GM21515 (cell line): ENCODE measurements at regions not wholly inside any gene's neighbourhood (a gene's known extent, or its start where the extent isn't known, plus 50 kb on each side); places are given as distances from the start of the nearest gene placed in this dataset.

Source experiments
- ATAC-seq: cut with Tn5 transposase; IDR thresholded peaks from one replicate; pipeline ENCODE4 v1.9.1; 2021; ENCODE audit not compliant: unreplicated experiment

GRCh38 chr5:166293892-166294291 is 1997.6 kb upstream of the WWC1 start:
- ATAC-seq: no peak

- no peak for ATAC-seq
Measured at GRCh38 chr5:166302166-166302565, 1989.3 kb upstream of the WWC1 start.

DNA sequence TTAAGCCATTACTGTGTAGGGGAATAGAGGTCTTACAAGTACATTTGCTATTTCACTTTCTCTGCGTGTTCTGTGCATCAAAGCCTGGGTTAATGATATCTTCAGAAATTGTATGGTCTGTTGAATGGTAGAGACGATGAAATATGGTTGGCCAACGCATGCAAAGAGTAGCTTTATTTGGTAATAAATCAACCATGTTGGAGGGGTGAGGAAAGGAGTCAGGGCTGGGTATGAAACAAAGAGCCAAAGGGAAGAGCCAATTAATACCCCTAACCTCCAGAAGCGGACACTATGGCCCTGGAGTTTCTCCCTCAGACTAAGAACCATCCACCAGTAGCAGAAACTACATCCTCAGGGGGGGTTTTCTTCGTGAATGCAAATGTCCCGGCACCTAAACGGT is 1974.0 kb upstream of the WWC1 start:
- ATAC-seq: no peak

GRCh38 chr5:166320920-166321480 is 1970.4 kb upstream of the WWC1 start:
- no peak for ATAC-seq

GRCh38 chr5:166324372-166324771 is 1967.1 kb upstream of the WWC1 start:
- ATAC-seq: no peak

DNA sequence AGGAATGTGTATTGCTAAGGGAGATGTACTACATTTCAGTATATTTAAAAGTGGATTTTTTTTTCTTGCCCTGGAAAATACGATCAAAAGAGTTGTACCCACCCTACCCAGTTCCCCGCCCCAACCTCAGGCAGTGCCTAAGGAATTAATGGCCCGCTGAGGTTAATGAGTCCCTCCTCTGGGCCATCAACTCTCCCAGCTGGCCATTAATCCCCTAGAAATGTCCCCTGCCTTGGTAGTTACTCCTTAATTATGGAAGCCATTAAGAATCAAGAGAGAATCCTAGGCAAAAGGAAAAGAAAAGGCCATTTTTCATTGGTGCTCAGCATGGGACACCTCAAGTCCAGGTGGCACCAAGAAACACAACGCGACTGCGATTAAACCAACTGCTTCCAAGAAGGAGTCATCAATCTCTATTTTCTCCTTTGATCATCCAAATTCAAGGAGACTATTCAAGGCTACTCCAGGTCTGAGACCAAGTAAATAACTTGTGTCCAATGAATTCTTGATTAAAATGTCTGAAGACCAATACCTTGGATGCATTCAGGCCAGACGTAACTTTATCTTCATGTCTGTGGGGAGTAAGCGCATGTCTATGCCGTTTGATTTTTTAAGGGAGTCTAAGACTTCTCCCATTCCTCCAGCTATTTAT is 1962.2 kb upstream of the WWC1 start:
- no peak for ATAC-seq

GRCh38 chr5:166330036-166330435 is 1961.4 kb upstream of the WWC1 start:
- no peak for ATAC-seq

- no peak for ATAC-seq
Measured at GRCh38 chr5:166331521-166331920, 1959.9 kb upstream of the WWC1 start.

GRCh38 chr5:166338801-166339200 is 1952.6 kb upstream of the WWC1 start:
- ATAC-seq: no peak

DNA sequence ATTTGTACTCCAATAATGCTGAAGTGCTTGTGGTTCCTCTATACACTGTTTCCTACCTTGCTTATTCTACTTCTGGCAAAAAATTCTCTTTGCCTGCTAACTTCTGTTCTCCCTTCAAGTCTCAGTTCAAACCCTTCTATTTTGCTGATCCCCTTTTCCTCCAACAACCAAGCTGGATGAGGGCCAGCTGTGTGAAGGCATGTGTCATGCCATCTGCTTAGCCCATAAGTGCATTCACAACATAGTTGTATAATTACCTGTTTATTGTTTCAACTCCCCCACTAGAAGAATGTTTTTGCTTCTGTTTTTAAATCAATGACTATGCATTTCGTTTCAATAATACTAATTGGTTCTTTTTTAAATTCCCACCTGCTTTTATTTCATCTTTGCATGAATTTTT is 1951.4 kb upstream of the WWC1 start:
- no peak for ATAC-seq

DNA sequence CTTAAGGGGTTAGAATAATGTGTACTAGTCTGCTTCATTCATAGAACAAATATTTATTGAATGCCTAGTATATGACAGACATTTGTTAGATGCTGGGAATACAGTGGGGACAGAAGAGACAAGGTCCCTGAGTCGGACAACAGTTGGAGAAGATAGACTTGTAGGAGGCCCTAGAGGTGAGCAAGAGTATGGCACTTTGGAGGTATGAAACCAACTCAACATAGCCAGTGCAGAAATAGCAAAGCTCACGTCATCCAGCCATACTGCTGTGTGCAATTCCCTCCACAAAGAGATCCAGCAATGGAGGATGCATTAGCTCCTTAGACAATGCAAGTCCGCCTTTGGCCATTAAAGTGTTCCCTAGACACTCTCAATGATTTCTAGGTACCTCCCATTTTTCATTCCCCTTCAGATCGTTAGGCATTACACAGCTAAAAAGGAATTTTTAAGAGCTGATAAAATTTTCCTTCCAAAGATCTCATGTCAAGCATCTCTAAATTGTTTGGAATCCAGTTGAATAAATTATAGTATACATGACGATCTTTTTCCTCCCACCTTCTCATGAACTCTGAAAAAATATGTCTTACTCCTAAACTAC is 1949.6 kb upstream of the WWC1 start:
- ATAC-seq: no peak

GRCh38 chr5:166342402-166342801 is 1949.0 kb upstream of the WWC1 start:
- no peak for ATAC-seq

- ATAC-seq: no peak
Measured at GRCh38 chr5:166346726-166347374, 1944.6 kb upstream of the WWC1 start.

- ATAC-seq: no peak
Measured at GRCh38 chr5:166349046-166349445, 1942.4 kb upstream of the WWC1 start.

- no peak for ATAC-seq
Measured at GRCh38 chr5:166353580-166353979, 1937.9 kb upstream of the WWC1 start.

DNA sequence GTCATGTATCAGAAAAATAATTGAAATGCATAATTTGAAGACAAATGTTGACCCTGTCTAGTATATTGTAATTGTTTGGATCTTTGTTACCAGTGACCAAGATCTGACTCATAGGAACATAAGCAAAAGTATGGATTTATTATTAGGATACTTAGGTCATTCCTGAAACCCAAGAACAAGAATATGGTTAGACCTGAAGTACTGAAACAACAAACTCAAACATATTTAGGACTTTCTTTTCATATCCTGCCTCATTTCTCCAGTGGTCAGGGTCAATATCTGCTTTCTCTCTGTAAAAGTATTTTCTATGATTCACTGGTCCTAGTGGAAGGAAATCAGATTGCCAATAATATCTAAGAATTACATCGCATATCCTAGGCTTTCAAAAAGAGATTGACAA is 1937.1 kb upstream of the WWC1 start:
- ATAC-seq: no peak

- no peak for ATAC-seq
Measured at GRCh38 chr5:166356096-166356495, 1935.3 kb upstream of the WWC1 start.

DNA sequence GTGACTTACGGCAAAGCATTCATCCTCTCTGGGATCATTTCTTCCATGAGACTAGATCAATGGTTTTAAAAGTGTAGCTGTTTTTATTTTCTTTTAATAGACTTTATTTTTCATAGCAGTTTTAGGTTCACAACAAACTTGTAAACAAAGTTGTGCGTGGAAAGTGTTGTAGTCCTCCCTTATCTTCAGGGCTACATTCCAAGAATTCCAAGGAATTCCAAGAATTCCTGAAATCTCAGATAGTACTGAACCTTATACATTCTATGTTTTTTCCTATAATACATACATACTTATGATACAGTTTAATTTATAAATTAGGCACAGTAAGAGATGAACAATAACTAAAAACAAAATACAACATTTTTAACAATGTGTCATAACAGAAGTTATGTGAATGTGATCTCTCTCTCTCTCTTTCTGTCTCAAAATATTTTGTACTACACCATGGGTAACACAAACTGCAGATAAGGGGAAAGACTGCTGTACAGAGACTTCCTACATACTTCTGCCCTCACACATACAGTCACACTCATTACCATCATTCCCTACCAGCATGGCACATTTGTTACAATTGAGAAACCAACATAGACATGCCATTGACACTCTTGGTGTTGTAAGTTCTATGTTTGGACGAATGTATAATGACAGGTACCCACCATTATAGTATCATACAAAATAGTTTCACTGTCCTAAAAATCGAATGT is 1933.2 kb upstream of the WWC1 start:
- ATAC-seq: no peak

GRCh38 chr5:166363087-166363760 is 1928.2 kb upstream of the WWC1 start:
- ATAC-seq: no peak

DNA sequence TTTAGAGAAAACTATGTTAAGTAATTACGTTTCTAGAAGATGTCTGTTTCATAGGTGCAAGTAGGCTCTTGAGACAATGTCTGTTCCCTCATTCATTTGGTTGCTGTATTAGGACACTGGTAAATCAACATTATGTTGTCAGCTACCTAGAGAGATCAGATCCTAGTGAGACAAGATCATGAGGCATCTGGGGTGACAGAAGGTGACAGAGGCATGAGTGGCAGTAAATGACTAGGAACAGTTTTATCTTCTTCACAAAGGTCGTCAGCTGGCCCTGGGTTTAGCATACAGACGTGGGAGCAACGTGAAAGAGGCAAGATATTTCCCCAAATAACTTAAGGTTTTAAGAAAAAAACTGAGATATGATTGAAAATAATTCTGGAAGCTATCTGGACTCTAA is 1926.3 kb upstream of the WWC1 start:
- no peak for ATAC-seq

DNA sequence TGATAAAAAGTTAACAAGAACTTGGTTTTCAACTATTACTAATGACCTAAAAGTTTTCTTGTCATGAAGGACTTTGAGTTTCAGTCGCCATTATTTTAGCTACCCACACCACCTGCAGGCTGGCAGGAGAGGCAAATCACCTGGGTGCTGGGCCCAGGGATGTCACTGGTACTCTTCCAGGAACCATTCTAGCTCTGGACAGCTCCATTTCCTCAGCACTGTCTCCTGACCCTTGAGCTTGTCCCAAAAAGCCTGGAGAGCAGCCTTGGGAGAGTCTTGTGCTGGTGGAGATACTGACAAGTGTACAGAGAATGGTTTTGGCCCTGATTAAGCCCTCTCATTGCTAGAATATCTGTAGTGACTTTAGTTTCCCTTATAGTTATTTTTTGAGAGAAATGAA is 1924.1 kb upstream of the WWC1 start:
- no peak for ATAC-seq
